Type B pancreatic cell (in vitro differentiated cells): ENCODE measurements at regions not wholly inside any gene's neighbourhood (a gene's known extent, or its start where the extent isn't known, plus 50 kb on each side); places are given as distances from the start of the nearest gene placed in this dataset.

Source experiments
- DNase-seq: peaks from one replicate; pipeline ENCODE4 v3.0.0; 2021; ENCODE audit warnings: mixed read lengths; ENCODE audit not compliant: unreplicated experiment; ENCODE audit errors: extremely low spot score
- H3K27ac Mint-ChIP-seq: 2 replicates; pipeline ENCODE4 v1.8.0; 2021; ENCODE audit warnings: mild to moderate bottlenecking, mixed read lengths
- H3K27me3 Mint-ChIP-seq: 2 replicates; pipeline ENCODE4 v1.8.0; 2021; ENCODE audit warnings: mixed read lengths
- H3K36me3 Mint-ChIP-seq: 2 replicates; pipeline ENCODE4 v1.8.0; 2021; ENCODE audit warnings: mixed read lengths
- H3K4me1 Mint-ChIP-seq: one replicate; pipeline ENCODE4 v1.8.0; 2021; ENCODE audit warnings: mixed read lengths; ENCODE audit not compliant: unreplicated experiment
- H3K4me3 Mint-ChIP-seq: 2 replicates; pipeline ENCODE4 v1.8.0; 2021; ENCODE audit warnings: mild to moderate bottlenecking, mixed read lengths
- H3K9me3 Mint-ChIP-seq: 2 replicates; pipeline ENCODE4 v1.8.0; 2021; ENCODE audit warnings: mixed read lengths
- CTCF ChIP-seq: fragments of 200-600 bp; sonication (generic); conservative IDR thresholded peaks from 2 replicates; pipeline ENCODE4 v1.5.0; 2021; ENCODE audit warnings: antibody characterized with exemption, mild to moderate bottlenecking

GRCh38 chr2:154549869-154550268 is 148.6 kb upstream of the KCNJ3 start:
- Mint-ChIP-seq H3K27me3 (no peaks in the 10 kb centered on the region), H3K9me3 (peaks cover 19% of the 10 kb centered on the region), H3K4me3 (no peak overlapping the region), H3K27ac (no peak overlapping the region), H3K4me1 (no peaks in the 10 kb centered on the region), H3K36me3 (no peaks in the 10 kb centered on the region)
- DNase-seq, result no peak
- no peak for TF ChIP-seq CTCF

GRCh38 chr2:154551649-154552048 is 146.8 kb upstream of the KCNJ3 start:
- no peak for TF ChIP-seq CTCF
- Mint-ChIP-seq H3K4me1 (no peaks in the 10 kb centered on the region), H3K27ac (no peak overlapping the region), H3K27me3 (no peaks in the 10 kb centered on the region), H3K36me3 (no peaks in the 10 kb centered on the region), H3K4me3 (no peak overlapping the region), H3K9me3 (peaks cover 7% of the 10 kb centered on the region)
- no peak for DNase-seq

DNA sequence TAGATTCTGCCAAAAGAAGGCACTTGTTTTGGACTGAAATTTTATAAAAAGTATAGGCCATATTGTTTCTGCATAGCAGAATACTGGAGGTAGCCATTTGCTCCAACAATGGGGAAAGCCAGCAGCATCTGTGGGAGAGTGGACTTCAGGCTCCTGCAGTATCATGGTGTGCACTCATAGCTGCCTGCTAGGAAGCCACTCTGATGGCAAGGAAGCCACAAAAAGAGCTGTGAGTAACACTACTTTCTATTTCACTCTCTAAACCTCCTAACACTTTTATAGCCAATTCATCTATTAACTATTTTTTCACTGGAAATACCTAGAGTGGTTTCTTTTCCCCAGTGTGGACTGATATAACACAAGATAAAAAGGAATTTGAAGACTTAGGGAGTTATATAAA is 144.4 kb upstream of the KCNJ3 start:
- H3K4me3 Mint-ChIP-seq, result no peak overlapping the region
- H3K9me3 Mint-ChIP-seq, result no peaks in the 10 kb centered on the region
- no peak for TF ChIP-seq CTCF
- no peaks in the 10 kb centered on the region for H3K36me3 Mint-ChIP-seq
- no peak for DNase-seq
- no peaks in the 10 kb centered on the region for H3K27me3 Mint-ChIP-seq
- no peak overlapping the region for H3K27ac Mint-ChIP-seq
- H3K4me1 Mint-ChIP-seq, result no peaks in the 10 kb centered on the region

GRCh38 chr2:154555710-154556109 is 142.8 kb upstream of the KCNJ3 start:
- no peak overlapping the region for H3K27ac Mint-ChIP-seq
- H3K9me3 Mint-ChIP-seq, result no peaks in the 10 kb centered on the region
- TF ChIP-seq CTCF, result no peak
- no peaks in the 10 kb centered on the region for H3K36me3 Mint-ChIP-seq
- no peaks in the 10 kb centered on the region for H3K4me1 Mint-ChIP-seq
- no peak overlapping the region for H3K4me3 Mint-ChIP-seq
- no peak for DNase-seq
- H3K27me3 Mint-ChIP-seq, result no peaks in the 10 kb centered on the region

- Mint-ChIP-seq H3K4me1 (no peaks in the 10 kb centered on the region), H3K36me3 (no peaks in the 10 kb centered on the region), H3K4me3 (no peak overlapping the region), H3K27me3 (no peaks in the 10 kb centered on the region), H3K9me3 (no peaks in the 10 kb centered on the region), H3K27ac (no peak overlapping the region)
- DNase-seq, result no peak
- no peak for TF ChIP-seq CTCF
These were observed 142.3 kb upstream of the KCNJ3 start for GRCh38 chr2:154556146-154556545.

GRCh38 chr2:154556607-154557006 is 141.9 kb upstream of the KCNJ3 start:
- H3K27me3 Mint-ChIP-seq, result no peaks in the 10 kb centered on the region
- H3K4me1 Mint-ChIP-seq, result no peaks in the 10 kb centered on the region
- H3K27ac Mint-ChIP-seq, result no peak overlapping the region
- no peak for DNase-seq
- TF ChIP-seq CTCF, result no peak
- H3K4me3 Mint-ChIP-seq, result no peak overlapping the region
- no peaks in the 10 kb centered on the region for H3K36me3 Mint-ChIP-seq
- no peaks in the 10 kb centered on the region for H3K9me3 Mint-ChIP-seq
